ENCODE measurements at regions not wholly inside any gene's neighbourhood (a gene's known extent, or its start where the extent isn't known, plus 50 kb on each side); places are given as distances from the start of the nearest gene placed in this dataset.

DNA sequence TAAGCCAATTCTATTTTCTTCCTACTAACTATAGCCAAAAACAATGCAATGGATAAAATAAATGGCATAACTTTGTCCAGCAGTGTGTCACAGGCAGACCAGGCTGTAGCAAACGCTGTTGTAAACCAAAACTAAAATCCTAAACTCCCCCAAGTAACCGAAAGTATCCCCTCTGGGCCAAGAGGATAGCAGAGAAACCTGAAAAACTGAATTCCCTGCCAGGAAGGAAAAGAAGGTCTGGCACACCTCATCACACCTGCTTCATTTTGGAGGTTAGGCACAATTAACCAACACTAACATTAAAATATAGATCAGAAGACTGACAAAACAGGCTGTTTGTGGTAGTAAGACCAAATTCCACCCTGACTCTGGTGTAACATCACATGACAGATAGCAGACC lies 356.8 kb upstream of the C1orf87 start:
- Histone ChIP-seq H3K4me1 (ENCODE audit: control insufficient read depth, insufficient read depth, low read length, poor library complexity, severe bottlenecking) (no peaks in the 10 kb centered on the region), H3K27me3 (replicated peaks; ENCODE audit: control insufficient read depth, insufficient read depth, low read length, poor library complexity, severe bottlenecking) (no peaks in the 10 kb centered on the region), H3K27ac (ENCODE audit: insufficient read depth, low read length, poor library complexity, severe bottlenecking) (no peak overlapping the region), H3K4me3 (ENCODE audit: insufficient read depth, low read depth, low read length, poor library complexity, severe bottlenecking) (no peak overlapping the region), H3K9me3 (ENCODE audit: control insufficient read depth, low read length) (no peaks in the 10 kb centered on the region), H3K36me3 (ENCODE audit: control insufficient read depth, insufficient read depth, low read length) (no peaks in the 10 kb centered on the region)
- DNase-seq = no peak

DNA sequence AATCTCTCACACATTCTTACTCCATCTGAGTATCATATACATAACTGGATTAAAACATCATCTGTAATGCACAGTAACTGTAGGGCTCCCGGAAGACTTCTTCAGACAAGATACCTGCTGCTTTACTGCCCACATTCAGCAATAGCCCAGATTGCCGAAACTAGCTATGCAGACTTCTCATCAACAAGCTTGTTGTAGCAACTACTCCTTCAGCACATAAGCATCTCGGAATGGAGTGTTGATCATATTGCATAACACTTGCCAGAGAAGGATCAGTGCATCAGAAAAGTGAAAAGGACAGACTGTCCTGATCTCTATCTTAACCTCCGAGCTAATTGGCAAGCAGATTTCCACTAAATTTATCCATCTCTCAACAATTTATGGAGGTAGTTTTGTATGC lies 354.6 kb upstream of the C1orf87 start:
- H3K4me1 ChIP-seq (ENCODE audit: control insufficient read depth, insufficient read depth, low read length, poor library complexity, severe bottlenecking) = no peaks in the 10 kb centered on the region
- no peaks in the 10 kb centered on the region for H3K36me3 ChIP-seq (ENCODE audit: control insufficient read depth, insufficient read depth, low read length)
- no peaks in the 10 kb centered on the region for H3K9me3 ChIP-seq (ENCODE audit: control insufficient read depth, low read length)
- DNase-seq = no peak
- H3K27me3 ChIP-seq (replicated peaks; ENCODE audit: control insufficient read depth, insufficient read depth, low read length, poor library complexity, severe bottlenecking) = no peaks in the 10 kb centered on the region
- H3K27ac ChIP-seq (ENCODE audit: insufficient read depth, low read length, poor library complexity, severe bottlenecking) = no peak overlapping the region
- H3K4me3 ChIP-seq (ENCODE audit: insufficient read depth, low read depth, low read length, poor library complexity, severe bottlenecking) = no peak overlapping the region

DNA sequence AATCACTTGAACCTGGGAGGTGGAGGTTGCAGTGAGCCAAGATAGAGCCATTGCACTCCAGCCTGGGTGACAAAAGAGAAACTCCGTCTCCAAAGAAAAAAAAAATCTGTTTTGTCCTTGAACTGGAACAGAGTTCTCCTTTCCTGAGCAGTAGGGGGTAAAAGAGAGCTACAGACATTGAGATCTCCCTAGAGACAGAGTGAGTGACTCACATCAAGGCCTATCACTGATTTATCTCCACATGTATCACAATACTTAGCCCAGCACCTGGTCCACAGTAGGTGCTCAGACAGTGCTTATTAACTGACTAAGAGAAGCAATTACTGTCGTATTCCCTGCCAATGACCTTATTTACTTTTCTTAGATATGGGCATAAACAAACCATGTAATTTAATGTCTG lies 354.1 kb upstream of the C1orf87 start:
- Histone ChIP-seq H3K36me3 (ENCODE audit: control insufficient read depth, insufficient read depth, low read length) (no peaks in the 10 kb centered on the region), H3K4me1 (ENCODE audit: control insufficient read depth, insufficient read depth, low read length, poor library complexity, severe bottlenecking) (no peaks in the 10 kb centered on the region), H3K27ac (ENCODE audit: insufficient read depth, low read length, poor library complexity, severe bottlenecking) (no peak overlapping the region), H3K9me3 (ENCODE audit: control insufficient read depth, low read length) (no peaks in the 10 kb centered on the region), H3K27me3 (replicated peaks; ENCODE audit: control insufficient read depth, insufficient read depth, low read length, poor library complexity, severe bottlenecking) (no peaks in the 10 kb centered on the region), H3K4me3 (ENCODE audit: insufficient read depth, low read depth, low read length, poor library complexity, severe bottlenecking) (no peak overlapping the region)
- DNase-seq = no peak

DNA sequence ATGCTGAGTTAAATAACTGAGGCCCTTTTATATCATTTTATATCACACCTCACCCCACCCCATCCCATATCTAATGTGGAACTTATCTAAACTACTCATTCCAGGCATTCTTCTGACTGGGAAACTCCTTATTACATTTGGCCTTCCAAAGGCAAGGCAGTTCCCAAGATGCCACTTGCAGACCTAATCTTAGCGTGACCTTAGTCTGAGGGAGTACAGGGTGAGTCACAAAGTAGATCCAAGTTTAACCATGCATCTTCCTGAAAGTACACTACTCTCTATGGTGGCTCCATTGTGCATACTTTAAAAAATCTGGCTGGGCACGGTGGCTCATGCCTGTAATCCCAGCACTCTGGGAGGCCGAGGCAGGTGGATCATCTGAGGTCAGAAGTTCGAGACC lies 353.6 kb upstream of the C1orf87 start:
- Histone ChIP-seq H3K27ac (ENCODE audit: insufficient read depth, low read length, poor library complexity, severe bottlenecking) (no peak overlapping the region), H3K4me3 (ENCODE audit: insufficient read depth, low read depth, low read length, poor library complexity, severe bottlenecking) (no peak overlapping the region), H3K4me1 (ENCODE audit: control insufficient read depth, insufficient read depth, low read length, poor library complexity, severe bottlenecking) (no peaks in the 10 kb centered on the region), H3K27me3 (replicated peaks; ENCODE audit: control insufficient read depth, insufficient read depth, low read length, poor library complexity, severe bottlenecking) (no peaks in the 10 kb centered on the region), H3K36me3 (ENCODE audit: control insufficient read depth, insufficient read depth, low read length) (no peaks in the 10 kb centered on the region), H3K9me3 (ENCODE audit: control insufficient read depth, low read length) (no peaks in the 10 kb centered on the region)
- DNase-seq = no peak

DNA sequence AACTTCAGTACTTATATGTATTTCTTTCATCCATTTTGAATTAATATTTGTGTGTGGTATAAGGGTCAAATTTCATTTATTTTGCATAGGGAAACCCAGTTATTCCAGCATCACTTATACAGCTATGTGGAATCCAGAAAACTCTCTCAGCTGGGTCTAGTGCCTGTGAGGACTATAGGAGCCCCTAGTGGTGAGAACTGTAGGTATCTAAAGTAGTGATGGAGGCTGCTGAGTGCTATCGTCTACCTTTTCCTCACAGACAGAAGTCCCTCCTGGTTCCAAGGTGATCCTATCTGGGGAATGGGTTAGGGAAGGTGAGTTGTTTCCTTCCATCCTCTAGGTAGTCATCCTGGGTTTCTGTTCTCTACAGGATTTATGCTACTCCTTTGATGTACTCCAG lies 352.0 kb upstream of the C1orf87 start:
- Histone ChIP-seq H3K36me3 (ENCODE audit: control insufficient read depth, insufficient read depth, low read length) (no peaks in the 10 kb centered on the region), H3K27me3 (replicated peaks; ENCODE audit: control insufficient read depth, insufficient read depth, low read length, poor library complexity, severe bottlenecking) (no peaks in the 10 kb centered on the region), H3K27ac (ENCODE audit: insufficient read depth, low read length, poor library complexity, severe bottlenecking) (no peak overlapping the region), H3K4me1 (ENCODE audit: control insufficient read depth, insufficient read depth, low read length, poor library complexity, severe bottlenecking) (no peaks in the 10 kb centered on the region), H3K4me3 (ENCODE audit: insufficient read depth, low read depth, low read length, poor library complexity, severe bottlenecking) (no peak overlapping the region), H3K9me3 (ENCODE audit: control insufficient read depth, low read length) (no peaks in the 10 kb centered on the region)
- DNase-seq = no peak

DNA sequence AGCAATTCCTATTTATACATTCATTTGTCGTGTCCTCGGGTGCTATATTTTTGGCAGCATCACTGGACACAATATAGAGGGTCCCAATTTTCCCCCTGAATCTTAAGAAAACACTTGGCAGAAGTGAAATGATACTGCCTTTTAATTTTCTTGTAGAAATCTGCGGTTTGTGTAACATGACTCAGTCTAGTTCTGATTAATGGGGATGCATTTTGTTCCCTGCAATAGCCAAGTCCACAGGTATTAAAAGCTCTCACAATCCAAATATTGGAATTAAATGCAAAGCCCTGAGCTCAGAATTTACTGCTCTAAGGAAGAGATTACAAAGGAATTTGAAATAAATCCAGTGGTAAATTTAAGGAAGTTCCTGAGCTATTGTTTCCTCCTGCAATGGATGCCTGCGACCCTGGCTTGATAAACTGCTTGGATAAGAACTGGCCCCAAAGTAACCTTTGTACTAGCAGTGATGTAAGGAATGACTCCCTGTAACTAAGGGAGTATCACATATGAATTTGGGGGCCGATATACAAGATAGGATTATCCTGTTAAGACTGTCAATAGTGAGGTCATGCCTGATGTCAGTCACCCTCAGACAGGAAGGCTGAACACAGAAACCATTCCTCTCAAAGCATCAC lies 349.7 kb upstream of the C1orf87 start:
- Histone ChIP-seq H3K4me1 (ENCODE audit: control insufficient read depth, insufficient read depth, low read length, poor library complexity, severe bottlenecking) (no peaks in the 10 kb centered on the region), H3K4me3 (ENCODE audit: insufficient read depth, low read depth, low read length, poor library complexity, severe bottlenecking) (no peak overlapping the region), H3K36me3 (ENCODE audit: control insufficient read depth, insufficient read depth, low read length) (no peaks in the 10 kb centered on the region), H3K27me3 (replicated peaks; ENCODE audit: control insufficient read depth, insufficient read depth, low read length, poor library complexity, severe bottlenecking) (no peaks in the 10 kb centered on the region), H3K9me3 (ENCODE audit: control insufficient read depth, low read length) (no peaks in the 10 kb centered on the region), H3K27ac (ENCODE audit: insufficient read depth, low read length, poor library complexity, severe bottlenecking) (no peak overlapping the region)
- DNase-seq = no peak

DNA sequence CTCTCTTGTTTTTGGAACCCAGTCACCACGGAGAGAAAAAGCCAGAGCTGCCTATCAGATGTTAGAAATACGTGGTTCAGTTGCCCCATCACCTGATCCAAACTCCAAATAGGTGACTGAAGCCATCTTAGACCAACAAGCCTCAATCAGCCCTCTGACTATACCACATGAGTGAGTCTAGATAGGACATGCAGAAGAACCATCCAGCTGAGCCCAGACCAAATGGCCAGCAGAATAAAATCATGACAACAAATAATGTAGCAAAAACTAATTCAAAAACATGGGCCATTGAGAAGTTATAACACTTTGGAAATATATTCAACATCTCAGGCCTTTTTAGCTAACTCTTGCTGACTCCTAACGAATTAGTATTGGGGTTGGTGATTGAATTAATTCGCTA lies 348.4 kb upstream of the C1orf87 start:
- Histone ChIP-seq H3K27ac (ENCODE audit: insufficient read depth, low read length, poor library complexity, severe bottlenecking) (no peak overlapping the region), H3K4me1 (ENCODE audit: control insufficient read depth, insufficient read depth, low read length, poor library complexity, severe bottlenecking) (no peaks in the 10 kb centered on the region), H3K4me3 (ENCODE audit: insufficient read depth, low read depth, low read length, poor library complexity, severe bottlenecking) (no peak overlapping the region), H3K9me3 (ENCODE audit: control insufficient read depth, low read length) (no peaks in the 10 kb centered on the region), H3K27me3 (replicated peaks; ENCODE audit: control insufficient read depth, insufficient read depth, low read length, poor library complexity, severe bottlenecking) (no peaks in the 10 kb centered on the region), H3K36me3 (ENCODE audit: control insufficient read depth, insufficient read depth, low read length) (no peaks in the 10 kb centered on the region)
- no peak for DNase-seq

DNA sequence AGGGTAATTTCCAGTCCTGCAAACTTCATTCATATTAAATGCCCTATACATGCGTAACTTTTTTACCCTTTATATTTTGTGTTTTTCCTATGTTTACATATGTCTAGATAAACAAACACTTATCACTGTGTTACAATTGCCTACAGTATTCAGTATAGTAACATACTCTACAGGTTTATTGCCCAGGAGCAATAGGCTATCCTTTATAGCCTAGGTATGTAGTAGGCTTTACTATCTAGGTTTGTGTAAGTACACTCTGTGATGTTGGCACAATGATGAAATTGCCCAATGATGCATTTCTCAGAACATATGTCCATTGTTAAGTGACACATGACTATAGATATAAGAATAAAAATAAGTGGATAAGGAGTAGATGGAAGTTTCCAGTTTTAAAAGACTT lies 345.5 kb upstream of the C1orf87 start:
- Histone ChIP-seq H3K9me3 (ENCODE audit: control insufficient read depth, low read length) (no peaks in the 10 kb centered on the region), H3K4me1 (ENCODE audit: control insufficient read depth, insufficient read depth, low read length, poor library complexity, severe bottlenecking) (no peaks in the 10 kb centered on the region), H3K27ac (ENCODE audit: insufficient read depth, low read length, poor library complexity, severe bottlenecking) (no peak overlapping the region), H3K36me3 (ENCODE audit: control insufficient read depth, insufficient read depth, low read length) (no peaks in the 10 kb centered on the region), H3K4me3 (ENCODE audit: insufficient read depth, low read depth, low read length, poor library complexity, severe bottlenecking) (no peak overlapping the region), H3K27me3 (replicated peaks; ENCODE audit: control insufficient read depth, insufficient read depth, low read length, poor library complexity, severe bottlenecking) (no peaks in the 10 kb centered on the region)
- DNase-seq = no peak

DNA sequence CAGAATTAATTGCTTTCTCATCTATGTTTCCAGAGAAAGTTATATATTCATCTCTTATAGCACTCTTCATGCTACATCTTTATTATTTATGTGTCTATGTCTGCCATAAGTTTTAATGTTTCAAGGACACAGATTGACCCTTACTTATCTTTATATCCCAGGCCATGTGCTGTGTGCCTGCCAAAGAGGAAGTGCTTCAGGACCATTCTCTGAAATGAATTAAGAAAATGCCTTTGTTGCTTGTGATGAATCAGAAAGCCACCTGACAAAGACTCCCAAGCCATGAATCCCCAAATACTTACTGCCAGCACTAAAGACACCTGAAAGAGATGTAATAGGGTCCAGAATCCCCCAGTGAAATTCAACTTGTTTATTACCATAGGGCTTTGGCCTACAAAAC lies 342.1 kb upstream of the C1orf87 start:
- Histone ChIP-seq H3K9me3 (ENCODE audit: control insufficient read depth, low read length) (no peaks in the 10 kb centered on the region), H3K27me3 (replicated peaks; ENCODE audit: control insufficient read depth, insufficient read depth, low read length, poor library complexity, severe bottlenecking) (no peaks in the 10 kb centered on the region), H3K27ac (ENCODE audit: insufficient read depth, low read length, poor library complexity, severe bottlenecking) (no peak overlapping the region), H3K36me3 (ENCODE audit: control insufficient read depth, insufficient read depth, low read length) (no peaks in the 10 kb centered on the region), H3K4me1 (ENCODE audit: control insufficient read depth, insufficient read depth, low read length, poor library complexity, severe bottlenecking) (no peaks in the 10 kb centered on the region), H3K4me3 (ENCODE audit: insufficient read depth, low read depth, low read length, poor library complexity, severe bottlenecking) (no peak overlapping the region)
- no peak for DNase-seq

DNA sequence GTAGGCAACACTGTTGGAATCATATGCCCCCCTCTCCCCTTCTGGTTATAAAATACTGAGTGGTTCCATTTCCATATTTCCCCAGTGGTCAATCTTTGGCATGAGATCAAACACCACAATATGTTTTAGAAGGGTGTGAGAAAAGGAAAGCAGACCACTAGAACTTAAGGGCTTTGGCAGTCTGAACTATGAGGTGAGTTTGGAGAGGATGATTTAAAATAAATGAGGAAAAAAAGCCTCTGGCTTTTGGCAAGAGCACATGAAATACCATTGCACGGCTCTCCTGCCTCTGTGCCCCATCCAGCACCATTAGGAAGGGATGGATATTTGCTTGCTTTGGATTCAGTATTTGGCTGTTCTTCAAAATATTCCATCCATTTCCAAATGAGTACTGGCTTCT lies 339.5 kb upstream of the C1orf87 start:
- no peaks in the 10 kb centered on the region for H3K36me3 ChIP-seq (ENCODE audit: control insufficient read depth, insufficient read depth, low read length)
- H3K4me3 ChIP-seq (ENCODE audit: insufficient read depth, low read depth, low read length, poor library complexity, severe bottlenecking) = no peak overlapping the region
- H3K27me3 ChIP-seq (replicated peaks; ENCODE audit: control insufficient read depth, insufficient read depth, low read length, poor library complexity, severe bottlenecking) = no peaks in the 10 kb centered on the region
- H3K4me1 ChIP-seq (ENCODE audit: control insufficient read depth, insufficient read depth, low read length, poor library complexity, severe bottlenecking) = no peaks in the 10 kb centered on the region
- no peak for DNase-seq
- no peaks in the 10 kb centered on the region for H3K9me3 ChIP-seq (ENCODE audit: control insufficient read depth, low read length)
- no peak overlapping the region for H3K27ac ChIP-seq (ENCODE audit: insufficient read depth, low read length, poor library complexity, severe bottlenecking)

DNA sequence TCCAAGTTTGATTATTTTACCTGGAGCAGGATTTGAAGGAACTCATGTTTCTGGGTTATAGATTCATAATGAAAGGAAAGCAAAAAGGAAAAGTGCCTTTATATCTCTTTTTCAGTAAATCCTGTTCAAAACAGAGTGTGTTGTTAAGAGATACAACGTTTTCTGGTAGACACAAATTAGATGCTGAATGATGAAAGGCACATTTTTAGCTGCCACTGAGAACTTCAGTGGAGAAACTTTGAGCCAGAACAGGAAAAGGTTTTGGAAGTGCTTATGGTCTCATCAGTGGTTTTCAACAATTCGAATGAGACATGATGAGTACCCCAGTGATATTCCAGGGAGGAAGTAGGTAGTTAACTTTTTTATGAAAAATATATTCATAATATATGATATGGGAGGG lies 338.0 kb upstream of the C1orf87 start:
- Histone ChIP-seq H3K4me3 (ENCODE audit: insufficient read depth, low read depth, low read length, poor library complexity, severe bottlenecking) (no peak overlapping the region), H3K4me1 (ENCODE audit: control insufficient read depth, insufficient read depth, low read length, poor library complexity, severe bottlenecking) (no peaks in the 10 kb centered on the region), H3K36me3 (ENCODE audit: control insufficient read depth, insufficient read depth, low read length) (no peaks in the 10 kb centered on the region), H3K27me3 (replicated peaks; ENCODE audit: control insufficient read depth, insufficient read depth, low read length, poor library complexity, severe bottlenecking) (no peaks in the 10 kb centered on the region), H3K27ac (ENCODE audit: insufficient read depth, low read length, poor library complexity, severe bottlenecking) (no peak overlapping the region), H3K9me3 (ENCODE audit: control insufficient read depth, low read length) (no peaks in the 10 kb centered on the region)
- DNase-seq = no peak

All from effector memory CD4-positive, alpha-beta T cell (primary cell).